Osteocyte (in vitro differentiated cells): ENCODE measurements at regions not wholly inside any gene's neighbourhood (a gene's known extent, or its start where the extent isn't known, plus 50 kb on each side); places are given as distances from the start of the nearest gene placed in this dataset.

Source experiments
- DNase-seq: peaks from one replicate; pipeline ENCODE4 v3.0.0; 2021; ENCODE audit warnings: mixed read lengths; ENCODE audit not compliant: unreplicated experiment; ENCODE audit errors: extremely low spot score
- H3K27ac Mint-ChIP-seq: one replicate; pipeline ENCODE4 v1.8.0; 2021; ENCODE audit warnings: mild to moderate bottlenecking, mixed read lengths; ENCODE audit not compliant: unreplicated experiment
- H3K27me3 Mint-ChIP-seq: one replicate; pipeline ENCODE4 v1.8.0; 2021; ENCODE audit warnings: mixed read lengths; ENCODE audit not compliant: unreplicated experiment
- H3K36me3 Mint-ChIP-seq: one replicate; pipeline ENCODE4 v1.8.0; 2021; ENCODE audit warnings: mixed read lengths; ENCODE audit not compliant: unreplicated experiment
- H3K4me1 Mint-ChIP-seq: one replicate; pipeline ENCODE4 v1.8.0; 2021; ENCODE audit warnings: mixed read lengths; ENCODE audit not compliant: unreplicated experiment
- H3K4me3 Mint-ChIP-seq: one replicate; pipeline ENCODE4 v1.8.0; 2021; ENCODE audit warnings: mild to moderate bottlenecking, moderate library complexity, mixed read lengths; ENCODE audit not compliant: unreplicated experiment
- H3K9me3 Mint-ChIP-seq: one replicate; pipeline ENCODE4 v1.8.0; 2021; ENCODE audit warnings: mixed read lengths; ENCODE audit not compliant: unreplicated experiment
- CTCF ChIP-seq: fragments of 200-600 bp; sonication (generic); IDR thresholded peaks from 2 replicates; pipeline ENCODE4 v1.5.0; 2021; ENCODE audit warnings: antibody characterized with exemption, mild to moderate bottlenecking, moderate library complexity

- no peak overlapping the region for H3K27ac Mint-ChIP-seq
- no peaks in the 10 kb centered on the region for H3K36me3 Mint-ChIP-seq
- TF ChIP-seq CTCF, result no peak
- H3K4me1 Mint-ChIP-seq, result no peaks in the 10 kb centered on the region
- no peak overlapping the region for H3K4me3 Mint-ChIP-seq
- no peaks in the 10 kb centered on the region for H3K9me3 Mint-ChIP-seq
- no peak for DNase-seq
- peaks cover 26% of the 10 kb centered on the region for H3K27me3 Mint-ChIP-seq
These were observed 132.0 kb upstream of the CTTNBP2NL start for GRCh38 chr1:112264010-112264409.

- no peak for DNase-seq
- no peaks in the 10 kb centered on the region for H3K4me1 Mint-ChIP-seq
- no peaks in the 10 kb centered on the region for H3K36me3 Mint-ChIP-seq
- no peak for TF ChIP-seq CTCF
- H3K27me3 Mint-ChIP-seq, result peaks cover 26% of the 10 kb centered on the region
- H3K27ac Mint-ChIP-seq, result no peak overlapping the region
- no peaks in the 10 kb centered on the region for H3K9me3 Mint-ChIP-seq
- no peak overlapping the region for H3K4me3 Mint-ChIP-seq
These were observed 131.5 kb upstream of the CTTNBP2NL start for GRCh38 chr1:112264553-112264952.

- DNase-seq, result no peak
- Mint-ChIP-seq H3K36me3 (no peaks in the 10 kb centered on the region), H3K27ac (no peak overlapping the region)
These were observed 130.1 kb upstream of the CTTNBP2NL start for GRCh38 chr1:112265931-112266330.

GRCh38 chr1:112267206-112267605 is 128.8 kb upstream of the CTTNBP2NL start:
- Mint-ChIP-seq H3K27me3 (peaks cover 22% of the 10 kb centered on the region), H3K36me3 (no peaks in the 10 kb centered on the region), H3K4me1 (no peaks in the 10 kb centered on the region)

More at GRCh38 chr1:112265931-112266330, 130.1 kb upstream of the CTTNBP2NL start:
- H3K27me3 Mint-ChIP-seq, result peaks cover 26% of the 10 kb centered on the region
- H3K9me3 Mint-ChIP-seq, result no peaks in the 10 kb centered on the region
- no peak overlapping the region for H3K4me3 Mint-ChIP-seq
- TF ChIP-seq CTCF, result no peak
- no peaks in the 10 kb centered on the region for H3K4me1 Mint-ChIP-seq

GRCh38 chr1:112267929-112268328 is 128.1 kb upstream of the CTTNBP2NL start:
- no peaks in the 10 kb centered on the region for H3K4me1 Mint-ChIP-seq
- TF ChIP-seq CTCF, result no peak
- no peak for DNase-seq
- H3K4me3 Mint-ChIP-seq, result no peak overlapping the region
- peaks cover 17% of the 10 kb centered on the region for H3K27me3 Mint-ChIP-seq
- no peak overlapping the region for H3K27ac Mint-ChIP-seq
- H3K36me3 Mint-ChIP-seq, result no peaks in the 10 kb centered on the region
- no peaks in the 10 kb centered on the region for H3K9me3 Mint-ChIP-seq

More at GRCh38 chr1:112267206-112267605, 128.8 kb upstream of the CTTNBP2NL start:
- H3K27ac Mint-ChIP-seq, result no peak overlapping the region
- DNase-seq, result no peak
- H3K4me3 Mint-ChIP-seq, result no peak overlapping the region
- no peaks in the 10 kb centered on the region for H3K9me3 Mint-ChIP-seq
- no peak for TF ChIP-seq CTCF
